ENCODE measurements at regions not wholly inside any gene's neighbourhood (a gene's known extent, or its start where the extent isn't known, plus 50 kb on each side); places are given as distances from the start of the nearest gene placed in this dataset.

DNA sequence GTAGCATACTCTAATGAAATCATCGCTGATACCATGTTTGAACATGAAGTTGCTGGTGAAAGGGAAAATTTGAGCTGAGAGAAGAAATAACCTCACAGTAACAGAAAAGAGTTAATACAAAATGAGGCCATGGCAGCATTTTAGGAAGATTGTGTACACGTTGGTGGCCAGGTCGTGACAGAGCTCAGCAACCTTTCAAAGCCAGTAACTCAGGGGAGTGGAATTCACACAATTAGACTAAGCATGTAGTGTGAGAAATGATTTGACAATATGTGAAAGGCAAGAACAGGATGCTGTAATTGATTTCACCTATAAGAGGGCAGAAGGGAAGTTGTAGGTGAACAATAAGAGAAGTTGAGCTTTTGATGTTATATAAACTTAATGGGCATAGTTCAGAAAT lies 246.3 kb downstream of the OGFRL1 start:
- no peak overlapping the region for H3K14ac ChIP-seq (ENCODE audit: insufficient read depth, low read length)
- no peak overlapping the region for H2BK20ac ChIP-seq (ENCODE audit: low read depth, low read length, poor library complexity, severe bottlenecking)
- no peak overlapping the region for H3K9ac ChIP-seq (ENCODE audit: extremely low read depth, insufficient read length, low read length)
- no peaks in the 10 kb centered on the region for H3K27me3 ChIP-seq (ENCODE audit: insufficient read depth, low read length)
- no peak overlapping the region for H4K5ac ChIP-seq (ENCODE audit: insufficient read length, low read depth, low read length)
- H3K9me3 ChIP-seq (ENCODE audit: control insufficient read depth, low read depth, low read length): no peaks in the 10 kb centered on the region
- no peak overlapping the region for H2BK12ac ChIP-seq (ENCODE audit: insufficient read length, low read depth, low read length)
- no peak overlapping the region for H2BK15ac ChIP-seq (ENCODE audit: low read depth, low read length)
- no peak for DNase-seq
- no peaks in the 10 kb centered on the region for H3K23me2 ChIP-seq (ENCODE audit: insufficient read length, low read depth, low read length, poor library complexity, severe bottlenecking)
- no peak overlapping the region for H4K91ac ChIP-seq (ENCODE audit: insufficient read length, low read depth, low read length)
- Mint-ChIP-seq H3K27ac (no peak overlapping the region), H3K9me3 (no peaks in the 10 kb centered on the region), H3K36me3 (ENCODE audit: insufficient read depth in 1 of 3, low read depth in 3 of 3) (no peaks in the 10 kb centered on the region), H3K27me3 (ENCODE audit: low read depth) (no peaks in the 10 kb centered on the region), H3K4me3 (no peak overlapping the region), H3K4me1 (peaks cover 0 to 3% of the 10 kb centered on the region in 2 experiments; a peak in 1 of 4 replicates)
- H3K56ac ChIP-seq (ENCODE audit: insufficient read length, low read depth, low read length): no peak overlapping the region
- no peaks in the 10 kb centered on the region for H4K20me1 ChIP-seq (ENCODE audit: control insufficient read depth, insufficient read depth, insufficient read length)
- no peak overlapping the region for H3K4me2 ChIP-seq (ENCODE audit: insufficient read depth, insufficient read length, low read length)
- no peak overlapping the region for H4K8ac ChIP-seq (replicated peaks; ENCODE audit: insufficient read length, low read depth, low read length)
- no peak overlapping the region for H2AFZ ChIP-seq (ENCODE audit: low read length)
- WGBS (ENCODE audit: extremely low coverage, insufficient read length, low lambda C conversion rate): no CpG with 5 or more reads among the region's 3 CpGs
- no peak overlapping the region for H3K23ac ChIP-seq (ENCODE audit: insufficient read length, low read depth, low read length)
- H3K27ac ChIP-seq (ENCODE audit: insufficient read length, low read depth, low read length): no peak overlapping the region
- no peaks in the 10 kb centered on the region for H3K4me1 ChIP-seq (ENCODE audit: insufficient read depth, low read length)
- no peak overlapping the region for H3K4ac ChIP-seq (ENCODE audit: low read depth, low read length)
- no peak overlapping the region for H2BK120ac ChIP-seq (ENCODE audit: low read depth, low read length, poor library complexity, severe bottlenecking)
- H3K79me2 ChIP-seq (ENCODE audit: insufficient read depth, low read length): no peaks in the 10 kb centered on the region
- TF ChIP-seq, protein P1, sequence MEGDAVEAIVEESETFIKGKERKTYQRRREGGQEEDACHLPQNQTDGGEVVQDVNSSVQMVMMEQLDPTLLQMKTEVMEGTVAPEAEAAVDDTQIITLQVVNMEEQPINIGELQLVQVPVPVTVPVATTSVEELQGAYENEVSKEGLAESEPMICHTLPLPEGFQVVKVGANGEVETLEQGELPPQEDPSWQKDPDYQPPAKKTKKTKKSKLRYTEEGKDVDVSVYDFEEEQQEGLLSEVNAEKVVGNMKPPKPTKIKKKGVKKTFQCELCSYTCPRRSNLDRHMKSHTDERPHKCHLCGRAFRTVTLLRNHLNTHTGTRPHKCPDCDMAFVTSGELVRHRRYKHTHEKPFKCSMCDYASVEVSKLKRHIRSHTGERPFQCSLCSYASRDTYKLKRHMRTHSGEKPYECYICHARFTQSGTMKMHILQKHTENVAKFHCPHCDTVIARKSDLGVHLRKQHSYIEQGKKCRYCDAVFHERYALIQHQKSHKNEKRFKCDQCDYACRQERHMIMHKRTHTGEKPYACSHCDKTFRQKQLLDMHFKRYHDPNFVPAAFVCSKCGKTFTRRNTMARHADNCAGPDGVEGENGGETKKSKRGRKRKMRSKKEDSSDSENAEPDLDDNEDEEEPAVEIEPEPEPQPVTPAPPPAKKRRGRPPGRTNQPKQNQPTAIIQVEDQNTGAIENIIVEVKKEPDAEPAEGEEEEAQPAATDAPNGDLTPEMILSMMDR (conservative IDR thresholded peaks at IDR 0.05): no peak
- H3K18ac ChIP-seq (ENCODE audit: insufficient read length, low read depth, low read length): no peak overlapping the region
- no peak overlapping the region for H3T11ph ChIP-seq (ENCODE audit: low read length)
- H3K79me1 ChIP-seq (ENCODE audit: insufficient read depth, low read depth, low read length, poor library complexity, severe bottlenecking): no peaks in the 10 kb centered on the region
- H2AK5ac ChIP-seq (ENCODE audit: insufficient read length, low read length): no peak overlapping the region
- H2BK5ac ChIP-seq (ENCODE audit: insufficient read length, low read length): no peak overlapping the region
